HEK293T (cell line): ENCODE measurements at regions not wholly inside any gene's neighbourhood (a gene's known extent, or its start where the extent isn't known, plus 50 kb on each side); places are given as distances from the start of the nearest gene placed in this dataset.

Experiments used
- ARNT ChIP-seq: fragments of 450-650 bp; IDR thresholded peaks from 2 replicates; pipeline ENCODE4 v1.6.1; 2017; ENCODE audit warnings: mild to moderate bottlenecking
- BHLHE40 ChIP-seq: fragments of 450-650 bp; IDR thresholded peaks from 2 replicates; pipeline ENCODE4 v1.6.1; 2016; ENCODE audit warnings: mild to moderate bottlenecking, moderate library complexity, borderline replicate concordance
- ELF4 ChIP-seq: fragments of 450-650 bp; IDR thresholded peaks from 2 replicates; pipeline ENCODE4 v1.6.1; 2017; ENCODE audit warnings: antibody characterized with exemption
- FOXA1 ChIP-seq: fragments of 450-650 bp; IDR thresholded peaks from 2 replicates; pipeline ENCODE4 v1.6.1; 2016; ENCODE audit warnings: mild to moderate bottlenecking
- FOXK2 ChIP-seq: fragments of 450-650 bp; IDR thresholded peaks from 2 replicates; pipeline ENCODE4 v1.6.1; 2016; ENCODE audit warnings: mild to moderate bottlenecking
- FOXM1 ChIP-seq: fragments of 450-650 bp; IDR thresholded peaks from 2 replicates; pipeline ENCODE4 v1.6.1; 2017; ENCODE audit warnings: mild to moderate bottlenecking, borderline replicate concordance
- HDGF ChIP-seq: fragments of 450-650 bp; IDR thresholded peaks from 2 replicates; pipeline ENCODE4 v1.6.1; 2017; ENCODE audit warnings: antibody characterized with exemption, borderline replicate concordance
- L3MBTL2 ChIP-seq: fragments of 450-650 bp; conservative IDR thresholded peaks from 2 replicates; pipeline ENCODE4 v1.6.1; 2016; ENCODE audit warnings: mild to moderate bottlenecking
- NFRKB ChIP-seq: fragments of 450-650 bp; IDR thresholded peaks from 2 replicates; pipeline ENCODE4 v1.6.1; 2016; ENCODE audit warnings: mild to moderate bottlenecking, moderate library complexity
- SP1 ChIP-seq: fragments of 450-650 bp; IDR thresholded peaks from 2 replicates; pipeline ENCODE4 v1.6.1; 2017
- SUZ12 ChIP-seq: fragments of 450-650 bp; IDR thresholded peaks from 2 replicates; pipeline ENCODE4 v1.6.1; 2016; ENCODE audit warnings: mild to moderate bottlenecking
- TARDBP ChIP-seq: fragments of 450-650 bp; IDR thresholded peaks from 2 replicates; pipeline ENCODE4 v1.6.1; 2016
- ZNF384 ChIP-seq: fragments of 450-650 bp; IDR thresholded peaks from 2 replicates; pipeline ENCODE4 v1.6.1; 2016
- TF ChIP-seq, protein P1 (sequence below): fragments of 450-650 bp; IDR thresholded peaks from 2 replicates; pipeline ENCODE4 v1.6.1; 2016

DNA sequence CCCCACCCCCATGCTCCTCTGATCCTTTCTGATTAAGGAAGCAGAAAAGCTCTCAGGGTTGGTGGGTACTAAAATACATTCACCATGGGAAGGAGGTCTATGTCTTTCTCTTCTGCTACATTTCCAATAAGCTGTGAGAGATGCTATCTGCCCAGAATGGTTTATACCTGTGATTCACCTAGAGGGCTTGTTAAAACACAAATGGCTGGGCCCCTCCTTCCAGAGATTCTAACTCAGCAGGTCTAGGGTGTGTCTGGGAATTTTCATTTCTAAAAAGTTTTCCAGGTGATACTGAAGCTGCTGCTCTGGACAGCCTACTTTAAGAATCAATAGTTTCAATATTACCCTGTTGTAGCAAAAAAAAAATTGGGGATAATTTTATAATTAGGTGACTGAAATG is 772.2 kb upstream of the ZEB2 start:
- TF ChIP-seq ZNF384 (no peak), SP1 (no peak), SUZ12 (no peak), FOXK2 (no peak), FOXM1 (no peak), TARDBP (no peak), NFRKB (no peak), BHLHE40 (no peak), ELF4 (no peak), FOXA1 (no peak), ARNT (no peak), HDGF (no peak), L3MBTL2 (no peak)
- TF ChIP-seq, protein P1, sequence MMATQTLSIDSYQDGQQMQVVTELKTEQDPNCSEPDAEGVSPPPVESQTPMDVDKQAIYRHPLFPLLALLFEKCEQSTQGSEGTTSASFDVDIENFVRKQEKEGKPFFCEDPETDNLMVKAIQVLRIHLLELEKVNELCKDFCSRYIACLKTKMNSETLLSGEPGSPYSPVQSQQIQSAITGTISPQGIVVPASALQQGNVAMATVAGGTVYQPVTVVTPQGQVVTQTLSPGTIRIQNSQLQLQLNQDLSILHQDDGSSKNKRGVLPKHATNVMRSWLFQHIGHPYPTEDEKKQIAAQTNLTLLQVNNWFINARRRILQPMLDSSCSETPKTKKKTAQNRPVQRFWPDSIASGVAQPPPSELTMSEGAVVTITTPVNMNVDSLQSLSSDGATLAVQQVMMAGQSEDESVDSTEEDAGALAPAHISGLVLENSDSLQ, result no peak
